AG04450 (cell line): ENCODE measurements at regions not wholly inside any gene's neighbourhood (a gene's known extent, or its start where the extent isn't known, plus 50 kb on each side); places are given as distances from the start of the nearest gene placed in this dataset.

Experiments used
- CTCF ChIA-PET: fragments of 300-600, 350-600 bp; formaldehyde crosslinking; extraction: SDS; loops from one replicate; lab custom pipeline; 2022; ENCODE audit warnings: antibody characterized with exemption, inconsistent platforms; lab: Charles Lee
- POLR2A ChIA-PET: fragments of 350-600 bp; formaldehyde crosslinking; extraction: SDS; loops from one replicate; lab custom pipeline; 2021; ENCODE audit warnings: antibody characterized with exemption, inconsistent platforms; lab: Yijun Ruan, JAX
- DNase-seq: peaks from one replicate; pipeline ENCODE4 v3.0.0-alpha.2; 2011; ENCODE audit warnings: low read depth, low spot score
- H3K27ac ChIP-seq: one replicate; pipeline ENCODE4 v1.5.1; 2012; ENCODE audit warnings: low read depth, low read length, control low read depth
- H3K27me3 ChIP-seq: one replicate; pipeline ENCODE4 v1.6.0; 2012; ENCODE audit warnings: low read length; ENCODE audit not compliant: control insufficient read depth, insufficient read depth
- H3K4me3 ChIP-seq: 2 replicates; pipeline ENCODE4 v1.5.1; 2011; ENCODE audit warnings: mild to moderate bottlenecking, low read depth, low read length, control low read depth
- H3K9me3 ChIP-seq: 2 replicates; pipeline ENCODE4 v1.5.1; 2012; ENCODE audit warnings: low read length; ENCODE audit not compliant: control insufficient read depth, insufficient read depth
- TF ChIP-seq, protein P1 (sequence below): IDR thresholded peaks from 2 replicates; pipeline ENCODE4 v1.5.1; 2011; ENCODE audit warnings: low read depth, low read length, control low read depth, inconsistent platforms

DNA sequence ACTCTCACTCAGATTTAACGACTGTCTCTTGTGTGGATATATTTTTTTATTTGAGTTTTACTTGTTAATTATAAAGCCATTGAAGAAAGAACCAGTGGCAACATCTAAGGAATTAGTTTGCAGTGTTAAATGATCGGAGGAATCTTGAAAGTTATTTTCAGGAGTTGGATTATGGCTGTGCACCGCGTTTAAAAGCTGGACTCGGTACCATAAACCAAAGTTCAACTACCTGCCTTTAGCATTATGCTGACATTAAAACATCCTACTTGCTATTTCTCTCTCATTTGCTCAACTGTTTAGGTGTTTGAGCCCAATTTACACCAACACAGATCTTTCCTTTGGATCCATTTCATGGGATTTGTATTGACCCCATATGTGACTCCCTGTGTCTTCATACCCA, 289.4 kb upstream of the SASH1 start:
- TF ChIP-seq, protein P1, sequence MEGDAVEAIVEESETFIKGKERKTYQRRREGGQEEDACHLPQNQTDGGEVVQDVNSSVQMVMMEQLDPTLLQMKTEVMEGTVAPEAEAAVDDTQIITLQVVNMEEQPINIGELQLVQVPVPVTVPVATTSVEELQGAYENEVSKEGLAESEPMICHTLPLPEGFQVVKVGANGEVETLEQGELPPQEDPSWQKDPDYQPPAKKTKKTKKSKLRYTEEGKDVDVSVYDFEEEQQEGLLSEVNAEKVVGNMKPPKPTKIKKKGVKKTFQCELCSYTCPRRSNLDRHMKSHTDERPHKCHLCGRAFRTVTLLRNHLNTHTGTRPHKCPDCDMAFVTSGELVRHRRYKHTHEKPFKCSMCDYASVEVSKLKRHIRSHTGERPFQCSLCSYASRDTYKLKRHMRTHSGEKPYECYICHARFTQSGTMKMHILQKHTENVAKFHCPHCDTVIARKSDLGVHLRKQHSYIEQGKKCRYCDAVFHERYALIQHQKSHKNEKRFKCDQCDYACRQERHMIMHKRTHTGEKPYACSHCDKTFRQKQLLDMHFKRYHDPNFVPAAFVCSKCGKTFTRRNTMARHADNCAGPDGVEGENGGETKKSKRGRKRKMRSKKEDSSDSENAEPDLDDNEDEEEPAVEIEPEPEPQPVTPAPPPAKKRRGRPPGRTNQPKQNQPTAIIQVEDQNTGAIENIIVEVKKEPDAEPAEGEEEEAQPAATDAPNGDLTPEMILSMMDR = no peak
- no peak overlapping the region for H3K4me3 ChIP-seq
- DNase-seq = no peak
- CTCF ChIA-PET = no interaction called here
- POLR2A ChIA-PET = no interaction called here
- peaks cover 3% of the 10 kb centered on the region for H3K27me3 ChIP-seq
- H3K27ac ChIP-seq = no peak overlapping the region
- H3K9me3 ChIP-seq = no peaks in the 10 kb centered on the region

DNA sequence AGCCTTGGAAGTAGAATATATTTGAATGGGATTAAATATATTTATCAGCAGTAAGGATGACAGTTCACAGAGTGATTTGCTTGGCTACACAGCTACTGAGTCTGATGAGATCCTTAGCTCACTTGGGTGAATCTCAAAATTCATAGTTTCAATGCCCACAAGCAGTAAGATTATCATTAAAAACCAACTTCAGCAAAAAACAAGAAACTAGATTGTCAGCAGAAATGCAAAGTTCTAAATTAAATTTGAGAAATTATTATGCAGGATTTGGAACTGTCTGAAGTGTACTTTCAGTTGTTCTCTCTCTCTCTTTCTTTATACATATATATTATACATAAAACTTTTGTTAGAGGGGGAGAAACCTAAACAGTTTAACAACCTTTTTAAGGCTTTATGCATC, 288.8 kb upstream of the SASH1 start:
- POLR2A ChIA-PET = no interaction called here
- TF ChIP-seq, protein P1 = no peak
- Histone ChIP-seq H3K9me3 (no peaks in the 10 kb centered on the region), H3K27ac (no peak overlapping the region), H3K27me3 (peaks cover 3% of the 10 kb centered on the region), H3K4me3 (no peak overlapping the region)
- no peak for DNase-seq
- CTCF ChIA-PET = no interaction called here

DNA sequence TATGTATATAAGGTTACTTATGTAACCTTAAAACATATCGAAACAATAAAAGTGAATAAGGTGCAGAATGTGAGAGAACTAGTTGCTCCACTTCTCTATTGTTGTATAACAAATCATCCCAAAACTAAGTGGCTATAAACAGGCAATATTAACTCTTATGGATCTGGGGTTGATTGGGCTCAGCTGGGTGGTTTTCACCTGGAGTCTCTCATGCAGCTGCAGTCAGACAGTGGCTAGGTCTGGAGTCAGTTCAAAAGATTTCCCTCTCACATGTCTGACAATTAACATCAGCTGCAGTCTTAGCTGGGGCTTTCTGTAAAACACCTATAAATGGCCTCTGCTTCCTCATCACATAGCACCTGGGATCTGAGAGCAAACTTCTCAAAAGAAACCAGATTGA, 288.4 kb upstream of the SASH1 start:
- TF ChIP-seq, protein P1 = no peak
- POLR2A ChIA-PET = no interaction called here
- H3K9me3 ChIP-seq = no peaks in the 10 kb centered on the region
- no peak overlapping the region for H3K27ac ChIP-seq
- DNase-seq = no peak
- H3K4me3 ChIP-seq = no peak overlapping the region
- H3K27me3 ChIP-seq = peaks cover 3% of the 10 kb centered on the region
- CTCF ChIA-PET = no interaction called here

DNA sequence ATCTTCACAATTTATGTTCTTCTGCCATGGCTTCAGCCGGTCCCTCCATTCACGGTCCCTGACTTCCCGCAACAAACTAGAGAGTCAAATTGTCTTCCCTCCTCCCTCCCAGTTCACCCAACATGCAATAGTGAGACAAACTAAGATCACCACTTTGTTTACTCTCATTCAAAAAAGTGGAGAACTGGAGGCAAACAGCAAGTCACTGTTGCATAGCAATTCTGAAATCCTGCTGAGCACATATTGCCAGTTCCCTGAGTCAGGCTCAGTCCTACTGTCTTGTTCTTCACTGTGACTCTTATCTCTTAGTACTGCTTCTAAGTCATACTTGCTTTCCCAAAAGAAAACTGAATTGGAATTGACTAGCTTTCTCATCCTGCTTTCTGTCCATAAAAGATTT, 287.2 kb upstream of the SASH1 start:
- DNase-seq = no peak
- CTCF ChIA-PET = no interaction called here
- POLR2A ChIA-PET = no interaction called here
- no peak overlapping the region for H3K4me3 ChIP-seq
- H3K27me3 ChIP-seq = no peaks in the 10 kb centered on the region
- no peak overlapping the region for H3K27ac ChIP-seq
- TF ChIP-seq, protein P1 = no peak
- peaks cover 3% of the 10 kb centered on the region; the same call in 1 of the 2 replicates for H3K9me3 ChIP-seq

DNA sequence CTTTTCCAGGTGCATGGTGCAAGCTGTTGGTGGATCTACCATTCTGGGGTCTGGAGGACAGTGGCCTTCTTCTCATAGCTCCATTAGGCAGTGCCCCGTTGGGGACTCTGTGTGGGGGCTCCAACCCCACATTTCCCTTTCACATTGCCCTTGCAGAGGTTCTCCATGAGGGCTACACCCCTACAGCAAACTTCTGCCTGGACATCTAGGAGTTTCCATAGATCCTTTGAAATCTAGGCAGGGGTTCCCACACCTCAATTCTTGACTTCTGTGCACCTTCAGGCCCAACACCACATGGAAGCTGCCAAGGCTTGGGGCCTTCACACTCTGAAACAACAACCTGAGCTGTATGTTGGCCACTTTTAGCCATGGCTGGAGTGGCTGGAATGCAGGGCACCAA, 282.8 kb upstream of the SASH1 start:
- CTCF ChIA-PET = no interaction called here
- Histone ChIP-seq H3K27me3 (no peaks in the 10 kb centered on the region), H3K9me3 (peaks cover 3% of the 10 kb centered on the region; the same call in 1 of the 2 replicates), H3K4me3 (no peak overlapping the region), H3K27ac (no peak overlapping the region)
- POLR2A ChIA-PET = no interaction called here
- TF ChIP-seq, protein P1 = no peak
- no peak for DNase-seq
